NB4 (cell line): ENCODE measurements at regions not wholly inside any gene's neighbourhood (a gene's known extent, or its start where the extent isn't known, plus 50 kb on each side); places are given as distances from the start of the nearest gene placed in this dataset.

Source experiments
- TF ChIP-seq, protein P1 (sequence below): IDR thresholded peaks from 2 replicates; pipeline ENCODE4 v1.6.1; 2011; ENCODE audit warnings: low read depth, low read length
- TF ChIP-seq, protein P2 (sequence below): IDR thresholded peaks from one replicate; pipeline ENCODE4 v1.5.1; 2012; ENCODE audit warnings: low read depth, low read length

GRCh38 chr4:182113779-182114178, 129.4 kb upstream of the TENM3 start:
- TF ChIP-seq, protein P1, sequence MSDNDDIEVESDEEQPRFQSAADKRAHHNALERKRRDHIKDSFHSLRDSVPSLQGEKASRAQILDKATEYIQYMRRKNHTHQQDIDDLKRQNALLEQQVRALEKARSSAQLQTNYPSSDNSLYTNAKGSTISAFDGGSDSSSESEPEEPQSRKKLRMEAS, result no peak
- TF ChIP-seq, protein P2, sequence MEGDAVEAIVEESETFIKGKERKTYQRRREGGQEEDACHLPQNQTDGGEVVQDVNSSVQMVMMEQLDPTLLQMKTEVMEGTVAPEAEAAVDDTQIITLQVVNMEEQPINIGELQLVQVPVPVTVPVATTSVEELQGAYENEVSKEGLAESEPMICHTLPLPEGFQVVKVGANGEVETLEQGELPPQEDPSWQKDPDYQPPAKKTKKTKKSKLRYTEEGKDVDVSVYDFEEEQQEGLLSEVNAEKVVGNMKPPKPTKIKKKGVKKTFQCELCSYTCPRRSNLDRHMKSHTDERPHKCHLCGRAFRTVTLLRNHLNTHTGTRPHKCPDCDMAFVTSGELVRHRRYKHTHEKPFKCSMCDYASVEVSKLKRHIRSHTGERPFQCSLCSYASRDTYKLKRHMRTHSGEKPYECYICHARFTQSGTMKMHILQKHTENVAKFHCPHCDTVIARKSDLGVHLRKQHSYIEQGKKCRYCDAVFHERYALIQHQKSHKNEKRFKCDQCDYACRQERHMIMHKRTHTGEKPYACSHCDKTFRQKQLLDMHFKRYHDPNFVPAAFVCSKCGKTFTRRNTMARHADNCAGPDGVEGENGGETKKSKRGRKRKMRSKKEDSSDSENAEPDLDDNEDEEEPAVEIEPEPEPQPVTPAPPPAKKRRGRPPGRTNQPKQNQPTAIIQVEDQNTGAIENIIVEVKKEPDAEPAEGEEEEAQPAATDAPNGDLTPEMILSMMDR, result no peak
